Trophoblast cell (in vitro differentiated cells and primary cell): ENCODE measurements at regions not wholly inside any gene's neighbourhood (a gene's known extent, or its start where the extent isn't known, plus 50 kb on each side); places are given as distances from the start of the nearest gene placed in this dataset.

Experiments used
- DNase-seq, 2 donors: peaks; one replicate each; pipeline ENCODE4 v3.0.0-alpha.2; 2016
- H2AFZ ChIP-seq: 2 replicates; pipeline ENCODE4 v1.6.1; 2013; ENCODE audit warnings: low read length, moderate library complexity, mild to moderate bottlenecking; ENCODE audit not compliant: insufficient read depth, poor library complexity
- H2AK5ac ChIP-seq: 2 replicates; pipeline ENCODE4 v1.6.1; 2013; ENCODE audit warnings: mild to moderate bottlenecking, low read length
- H2BK120ac ChIP-seq: 2 replicates; pipeline ENCODE4 v1.6.1; 2013; ENCODE audit warnings: low read length, mild to moderate bottlenecking, moderate library complexity; ENCODE audit not compliant: insufficient read depth, poor library complexity
- H2BK12ac ChIP-seq: 2 replicates; pipeline ENCODE4 v1.6.1; 2013; ENCODE audit warnings: mild to moderate bottlenecking, low read length, moderate library complexity
- H2BK5ac ChIP-seq: 2 replicates; pipeline ENCODE4 v1.6.1; 2013; ENCODE audit warnings: low read length, low read depth, moderate library complexity, mild to moderate bottlenecking; ENCODE audit not compliant: poor library complexity
- H3K14ac ChIP-seq: 2 replicates; pipeline ENCODE4 v1.6.1; 2013; ENCODE audit warnings: mild to moderate bottlenecking, low read length
- H3K18ac ChIP-seq: 2 replicates; pipeline ENCODE4 v1.6.1; 2013; ENCODE audit warnings: mild to moderate bottlenecking, low read length
- H3K23ac ChIP-seq: 2 replicates; pipeline ENCODE4 v1.6.1; 2013; ENCODE audit warnings: low read length
- H3K27ac ChIP-seq: 2 replicates; pipeline ENCODE4 v1.5.1; 2013; ENCODE audit warnings: low read depth, mild to moderate bottlenecking, inconsistent platforms, low read length, moderate library complexity
- H3K27me3 ChIP-seq: 2 replicates; pipeline ENCODE4 v1.6.1; 2013; ENCODE audit warnings: inconsistent platforms, mild to moderate bottlenecking, low read length, moderate library complexity; ENCODE audit not compliant: insufficient read depth
- H3K36me3 ChIP-seq, 2 experiments: 1 replicate in 1 of 2; 2 replicates in 1 of 2; pipeline ENCODE4 v1.6.1; 2013; ENCODE audit warnings: low read length in 2 of 2, mild to moderate bottlenecking in 2 of 2, moderate library complexity in 1 of 2; ENCODE audit not compliant: insufficient read depth in 2 of 2, control insufficient read depth in 1 of 2
- H3K4ac ChIP-seq: 2 replicates; pipeline ENCODE4 v1.6.1; 2013; ENCODE audit warnings: low read depth, mild to moderate bottlenecking, low read length, moderate library complexity
- H3K4me1 ChIP-seq, 2 experiments: 1 replicate in 1 of 2; 2 replicates in 1 of 2; pipeline ENCODE4 v1.6.1; 2013; ENCODE audit warnings: low read length in 2 of 2, mild to moderate bottlenecking in 2 of 2, moderate library complexity in 1 of 2; ENCODE audit not compliant: insufficient read depth in 2 of 2, control insufficient read depth in 1 of 2
- H3K4me2 ChIP-seq: 2 replicates; pipeline ENCODE4 v1.6.1; 2013; ENCODE audit warnings: inconsistent platforms, mild to moderate bottlenecking, low read length, moderate library complexity
- H3K4me3 ChIP-seq: 2 replicates; pipeline ENCODE4 v1.5.1; 2013; ENCODE audit warnings: mild to moderate bottlenecking, low read depth, low read length, inconsistent platforms
- H3K79me1 ChIP-seq: one replicate; pipeline ENCODE4 v1.6.1; 2013; ENCODE audit warnings: low read length
- H3K79me2 ChIP-seq: 2 replicates; pipeline ENCODE4 v1.6.1; 2013; ENCODE audit warnings: low read length, mild to moderate bottlenecking; ENCODE audit not compliant: control insufficient read depth, insufficient read depth, poor library complexity
- H3K9ac ChIP-seq: 2 replicates; pipeline ENCODE4 v1.6.1; 2013; ENCODE audit warnings: mild to moderate bottlenecking, low read length
- H3K9me3 ChIP-seq: 2 replicates; pipeline ENCODE4 v1.6.1; 2013; ENCODE audit warnings: low read depth, mild to moderate bottlenecking, control low read depth, inconsistent platforms, low read length; ENCODE audit not compliant: insufficient read depth
- H4K12ac ChIP-seq: 2 replicates; pipeline ENCODE4 v1.6.1; 2013; ENCODE audit warnings: low read depth, mild to moderate bottlenecking, low read length, moderate library complexity
- H4K8ac ChIP-seq: 2 replicates; pipeline ENCODE4 v1.6.1; 2013; ENCODE audit warnings: low read depth, mild to moderate bottlenecking, low read length, moderate library complexity
- H4K91ac ChIP-seq: one replicate; pipeline ENCODE4 v1.6.1; 2013; ENCODE audit warnings: low read depth, mild to moderate bottlenecking, low read length, moderate library complexity
- WGBS: extraction: QIAGEN DNeasy Blood & Tissue Kit; methylation state at CpG from one replicate; pipeline ENCODE4 v1.1.7; 2013; ENCODE audit warnings: missing lambda C conversion rate; ENCODE audit not compliant: insufficient read length, insufficient coverage; ENCODE audit errors: extremely low coverage; 5-methylcytosine and 5-hydroxymethylcytosine counted together

- Histone ChIP-seq H3K9ac (no peak overlapping the region), H3K27ac (no peak overlapping the region), H4K8ac (no peak overlapping the region), H3K23ac (no peak overlapping the region), H3K9me3 (peaks cover 4% of the 10 kb centered on the region), H2BK5ac (no peak overlapping the region), H3K79me1 (no peaks in the 10 kb centered on the region), H3K4me2 (no peak overlapping the region), H3K79me2 (no peaks in the 10 kb centered on the region), H2AFZ (no peak overlapping the region), H2BK12ac (no peak overlapping the region), H3K18ac (no peak overlapping the region), H3K14ac (no peak overlapping the region), H3K4me3 (no peak overlapping the region), H4K91ac (no peak overlapping the region), H3K4ac (no peak overlapping the region), H2BK120ac (no peak overlapping the region), H3K4me1 (no peaks in the 10 kb centered on the region), H2AK5ac (no peak overlapping the region), H3K27me3 (no peaks in the 10 kb centered on the region), H3K36me3 (no peaks in the 10 kb centered on the region), H4K12ac (no peak overlapping the region)
- no peak for DNase-seq
- WGBS: no CpG with 5 or more reads among the region's 3 CpGs
These were observed 1377.4 kb upstream of the ACVR2A start for GRCh38 chr2:146467425-146467824.

GRCh38 chr2:146465460-146465859, 1379.4 kb upstream of the ACVR2A start:
- peaks cover 4% of the 10 kb centered on the region for H3K9me3 ChIP-seq
- H2AFZ ChIP-seq: no peak overlapping the region
- no peak overlapping the region for H2BK5ac ChIP-seq
- H3K14ac ChIP-seq: no peak overlapping the region
- DNase-seq: no peak
- H4K8ac ChIP-seq: no peak overlapping the region
- no peak overlapping the region for H4K12ac ChIP-seq
- no peak overlapping the region for H2AK5ac ChIP-seq
- H3K23ac ChIP-seq: no peak overlapping the region
- WGBS: no CpG with 5 or more reads among the region's 7 CpGs
- H3K4ac ChIP-seq: no peak overlapping the region
- no peaks in the 10 kb centered on the region for H3K4me1 ChIP-seq
- H3K79me2 ChIP-seq: no peaks in the 10 kb centered on the region
- H3K4me2 ChIP-seq: no peak overlapping the region
- H3K27ac ChIP-seq: no peak overlapping the region
- no peak overlapping the region for H4K91ac ChIP-seq
- no peak overlapping the region for H2BK120ac ChIP-seq
- no peak overlapping the region for H2BK12ac ChIP-seq
- H3K36me3 ChIP-seq: no peaks in the 10 kb centered on the region
- H3K18ac ChIP-seq: no peak overlapping the region
- no peak overlapping the region for H3K4me3 ChIP-seq
- H3K27me3 ChIP-seq: no peaks in the 10 kb centered on the region
- no peak overlapping the region for H3K9ac ChIP-seq
- H3K79me1 ChIP-seq: no peaks in the 10 kb centered on the region

GRCh38 chr2:146461068-146461467, 1383.8 kb upstream of the ACVR2A start:
- DNase-seq: no peak
- H3K79me2 ChIP-seq: no peaks in the 10 kb centered on the region
- H4K8ac ChIP-seq: no peak overlapping the region
- H3K36me3 ChIP-seq: no peaks in the 10 kb centered on the region
- H3K27ac ChIP-seq: no peak overlapping the region
- no peak overlapping the region for H3K9ac ChIP-seq
- peaks cover 9% of the 10 kb centered on the region for H3K9me3 ChIP-seq
- H3K14ac ChIP-seq: no peak overlapping the region
- H3K4ac ChIP-seq: no peak overlapping the region
- H2BK120ac ChIP-seq: no peak overlapping the region
- no peak overlapping the region for H2AFZ ChIP-seq
- H3K27me3 ChIP-seq: no peaks in the 10 kb centered on the region
- H4K12ac ChIP-seq: no peak overlapping the region
- H3K4me2 ChIP-seq: no peak overlapping the region
- H3K4me1 ChIP-seq: no peaks in the 10 kb centered on the region
- H3K23ac ChIP-seq: no peak overlapping the region
- no peak overlapping the region for H4K91ac ChIP-seq
- no peaks in the 10 kb centered on the region for H3K79me1 ChIP-seq
- H2AK5ac ChIP-seq: no peak overlapping the region
- no peak overlapping the region for H2BK12ac ChIP-seq
- no peak overlapping the region for H2BK5ac ChIP-seq
- H3K18ac ChIP-seq: no peak overlapping the region
- no peak overlapping the region for H3K4me3 ChIP-seq

GRCh38 chr2:146458585-146458984, 1386.2 kb upstream of the ACVR2A start:
- Histone ChIP-seq H3K79me1 (no peaks in the 10 kb centered on the region), H3K4me2 (no peak overlapping the region), H3K14ac (no peak overlapping the region), H3K9ac (no peak overlapping the region), H3K36me3 (no peaks in the 10 kb centered on the region), H2AFZ (no peak overlapping the region), H2BK5ac (no peak overlapping the region), H2AK5ac (no peak overlapping the region), H3K4ac (no peak overlapping the region), H3K27me3 (no peaks in the 10 kb centered on the region), H4K91ac (no peak overlapping the region), H4K8ac (no peak overlapping the region), H3K23ac (no peak overlapping the region), H3K4me1 (no peaks in the 10 kb centered on the region), H4K12ac (no peak overlapping the region), H3K79me2 (no peaks in the 10 kb centered on the region), H2BK12ac (no peak overlapping the region), H3K9me3 (peaks cover 4% of the 10 kb centered on the region), H3K27ac (no peak overlapping the region), H2BK120ac (no peak overlapping the region), H3K18ac (no peak overlapping the region), H3K4me3 (no peak overlapping the region)
- DNase-seq: no peak

GRCh38 chr2:146457221-146457620, 1387.6 kb upstream of the ACVR2A start:
- Histone ChIP-seq H3K4me3 (no peak overlapping the region), H3K4me1 (no peaks in the 10 kb centered on the region), H3K27me3 (no peaks in the 10 kb centered on the region), H2BK120ac (no peak overlapping the region), H2BK12ac (no peak overlapping the region), H4K91ac (no peak overlapping the region), H3K4ac (no peak overlapping the region), H4K8ac (no peak overlapping the region), H3K14ac (no peak overlapping the region), H3K4me2 (no peak overlapping the region), H3K9me3 (peaks cover 4% of the 10 kb centered on the region), H3K23ac (no peak overlapping the region), H3K9ac (no peak overlapping the region), H3K79me1 (no peaks in the 10 kb centered on the region), H3K79me2 (no peaks in the 10 kb centered on the region), H2AK5ac (no peak overlapping the region), H2AFZ (no peak overlapping the region), H3K18ac (no peak overlapping the region), H2BK5ac (no peak overlapping the region), H4K12ac (no peak overlapping the region), H3K36me3 (no peaks in the 10 kb centered on the region), H3K27ac (no peak overlapping the region)
- WGBS: no CpG with 5 or more reads among the region's 4 CpGs
- DNase-seq: no peak
